Keratinocyte (primary cell): ENCODE measurements at regions not wholly inside any gene's neighbourhood (a gene's known extent, or its start where the extent isn't known, plus 50 kb on each side); places are given as distances from the start of the nearest gene placed in this dataset.

Experiments
- DNase-seq: peaks from one replicate; pipeline ENCODE4 v3.0.0-alpha.2; 2011; ENCODE audit warnings: low read depth, missing footprints, low spot score
- FAIRE-seq: peaks from 2 replicates; lab custom pipeline; 2011; peaks lifted over from hg19 to GRCh38; lab: Jason Lieb, UNC
- H2AFZ ChIP-seq: 2 replicates; pipeline ENCODE4 v1.6.0; 2012; ENCODE audit warnings: low read length, control low read depth, inconsistent platforms; ENCODE audit not compliant: control insufficient read depth
- H3K27ac ChIP-seq: 2 replicates; pipeline ENCODE4 v1.5.1; 2011; ENCODE audit warnings: low read length; ENCODE audit not compliant: control insufficient read depth, insufficient read depth
- H3K27me3 ChIP-seq: 3 replicates; pipeline ENCODE4 v1.6.0; 2011; ENCODE audit warnings: low read length; ENCODE audit not compliant: control insufficient read depth, insufficient read depth; ENCODE audit errors: extremely low read depth
- H3K36me3 ChIP-seq, 2 experiments: 2 replicates in 1 of 2; 3 replicates in 1 of 2; pipeline ENCODE4 v1.5.1; 2011; ENCODE audit warnings: low read length in 2 of 2, mild to moderate bottlenecking in 1 of 2; ENCODE audit not compliant: control insufficient read depth in 2 of 2, insufficient read depth in 2 of 2; ENCODE audit errors: extremely low read depth in 1 of 2
- H3K4me1 ChIP-seq: 3 replicates; pipeline ENCODE4 v1.5.1; 2011; ENCODE audit warnings: low read length; ENCODE audit not compliant: control insufficient read depth, insufficient read depth; ENCODE audit errors: extremely low read depth
- H3K4me2 ChIP-seq: 3 replicates; pipeline ENCODE4 v1.6.0; 2011; ENCODE audit warnings: low read depth, low read length; ENCODE audit not compliant: control insufficient read depth, insufficient read depth; ENCODE audit errors: extremely low read depth
- H3K4me3 ChIP-seq, 3 experiments: fragments of 200-600 bp in 1 of 3; sonication (generic) in 1 of 3; 2 replicates in 2 of 3; 3 replicates in 1 of 3; pipeline ENCODE4 v1.5.1; 2011 to 2016; ENCODE audit warnings: low read length in 3 of 3, mild to moderate bottlenecking in 3 of 3, control low read depth in 2 of 3, inconsistent platforms in 1 of 3, low read depth in 1 of 3, mixed read lengths in 1 of 3, mixed run types in 1 of 3, moderate library complexity in 1 of 3; ENCODE audit not compliant: control insufficient read depth in 2 of 3, insufficient read depth in 2 of 3; ENCODE audit errors: extremely low read depth in 1 of 3
- H3K79me2 ChIP-seq: 2 replicates; pipeline ENCODE4 v1.6.0; 2012; ENCODE audit warnings: low read length; ENCODE audit not compliant: control insufficient read depth, insufficient read depth
- H3K9ac ChIP-seq: 3 replicates; pipeline ENCODE4 v1.6.0; 2011; ENCODE audit warnings: low read length; ENCODE audit not compliant: control insufficient read depth, insufficient read depth; ENCODE audit errors: extremely low read depth
- H3K9me1 ChIP-seq: 3 replicates; pipeline ENCODE4 v1.6.0; 2011; ENCODE audit warnings: low read length; ENCODE audit not compliant: control insufficient read depth, insufficient read depth; ENCODE audit errors: extremely low read depth
- H3K9me3 ChIP-seq: 2 replicates; pipeline ENCODE4 v1.5.1; 2012; ENCODE audit warnings: low read depth, low read length; ENCODE audit not compliant: control insufficient read depth
- H4K20me1 ChIP-seq: 3 replicates; pipeline ENCODE4 v1.6.0; 2011; ENCODE audit warnings: low read length; ENCODE audit not compliant: control insufficient read depth, insufficient read depth; ENCODE audit errors: extremely low read depth
- EZH2 ChIP-seq: IDR thresholded peaks from one replicate; pipeline ENCODE4 v1.6.1; 2012; ENCODE audit warnings: inconsistent platforms, mild to moderate bottlenecking, low read length, moderate library complexity
- dilution Hi-C: fragments of 300-500 bp; cut with MboI; formaldehyde crosslinking; loops from one replicate; pipeline ENCODE4 v1.7.0; 2020; ENCODE audit warnings: low sequenced_read_pairs; ENCODE audit not compliant: extremely low pct_ligation_motif_present
- TF ChIP-seq, protein P1 (sequence below), 3 experiments: IDR thresholded peaks in 1 of 3; conservative IDR thresholded peaks in 1 of 3; optimal IDR thresholded peaks in 1 of 3; 2 replicates in 2 of 3; 3 replicates in 1 of 3; pipeline versions ENCODE3 to v1.5.1; 2011; ENCODE audit warnings: low read length in 3 of 3, mild to moderate bottlenecking in 3 of 3, moderate library complexity in 2 of 3, control low read depth in 1 of 3, inconsistent platforms in 1 of 3; ENCODE audit not compliant: insufficient read depth in 2 of 3; ENCODE audit errors: extremely low read depth in 1 of 3

DNA sequence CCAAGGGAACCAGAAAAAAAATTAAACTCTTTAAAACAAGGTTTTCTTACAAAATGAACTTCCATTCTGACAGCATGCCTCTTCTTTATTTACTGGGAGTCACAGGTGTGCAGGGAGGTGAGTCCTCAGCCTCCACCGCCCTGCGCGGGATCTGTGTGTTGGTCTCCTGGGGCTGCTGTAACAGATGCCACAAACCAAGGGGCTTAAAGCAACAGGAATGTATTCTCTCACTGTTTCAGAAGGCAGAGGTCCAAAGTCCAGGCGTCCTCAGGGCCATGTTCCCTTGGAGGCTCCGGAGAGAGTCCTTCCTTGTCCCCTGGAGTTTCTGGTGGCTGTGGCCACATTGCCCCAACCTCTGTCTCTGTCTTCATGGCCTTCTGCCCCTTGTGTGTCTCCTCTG is 123.6 kb upstream of the C1orf174 start:
- no peak overlapping the region for H3K4me2 ChIP-seq
- no peak overlapping the region for H3K27ac ChIP-seq
- H3K36me3 ChIP-seq: no peaks in the 10 kb centered on the region
- FAIRE-seq (no peak), DNase-seq (no peak)
- dilution Hi-C loops: no loop called here
- no peaks in the 10 kb centered on the region for H3K9me1 ChIP-seq
- H2AFZ ChIP-seq: no peak overlapping the region
- H4K20me1 ChIP-seq: no peaks in the 10 kb centered on the region
- H3K4me3 ChIP-seq: no peak overlapping the region
- H3K79me2 ChIP-seq: no peaks in the 10 kb centered on the region
- no peaks in the 10 kb centered on the region for H3K4me1 ChIP-seq
- no peaks in the 10 kb centered on the region for H3K27me3 ChIP-seq
- no peak for TF ChIP-seq EZH2
- TF ChIP-seq, protein P1, sequence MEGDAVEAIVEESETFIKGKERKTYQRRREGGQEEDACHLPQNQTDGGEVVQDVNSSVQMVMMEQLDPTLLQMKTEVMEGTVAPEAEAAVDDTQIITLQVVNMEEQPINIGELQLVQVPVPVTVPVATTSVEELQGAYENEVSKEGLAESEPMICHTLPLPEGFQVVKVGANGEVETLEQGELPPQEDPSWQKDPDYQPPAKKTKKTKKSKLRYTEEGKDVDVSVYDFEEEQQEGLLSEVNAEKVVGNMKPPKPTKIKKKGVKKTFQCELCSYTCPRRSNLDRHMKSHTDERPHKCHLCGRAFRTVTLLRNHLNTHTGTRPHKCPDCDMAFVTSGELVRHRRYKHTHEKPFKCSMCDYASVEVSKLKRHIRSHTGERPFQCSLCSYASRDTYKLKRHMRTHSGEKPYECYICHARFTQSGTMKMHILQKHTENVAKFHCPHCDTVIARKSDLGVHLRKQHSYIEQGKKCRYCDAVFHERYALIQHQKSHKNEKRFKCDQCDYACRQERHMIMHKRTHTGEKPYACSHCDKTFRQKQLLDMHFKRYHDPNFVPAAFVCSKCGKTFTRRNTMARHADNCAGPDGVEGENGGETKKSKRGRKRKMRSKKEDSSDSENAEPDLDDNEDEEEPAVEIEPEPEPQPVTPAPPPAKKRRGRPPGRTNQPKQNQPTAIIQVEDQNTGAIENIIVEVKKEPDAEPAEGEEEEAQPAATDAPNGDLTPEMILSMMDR (optimal IDR thresholded peaks at IDR 0.05 in 1 of 3, IDR thresholded peaks at IDR 0.05 in 1 of 3, conservative IDR thresholded peaks at IDR 0.05 in 1 of 3; ENCODE audit: extremely low read depth in 1 of 3, insufficient read depth in 2 of 3, low read length in 3 of 3): no peak
- H3K9me3 ChIP-seq: peaks cover 5% of the 10 kb centered on the region
- H3K9ac ChIP-seq: no peak overlapping the region

GRCh38 chr1:4024811-4025210 is 124.7 kb upstream of the C1orf174 start:
- TF ChIP-seq EZH2: no peak
- TF ChIP-seq, protein P1 (optimal IDR thresholded peaks at IDR 0.05 in 1 of 3, IDR thresholded peaks at IDR 0.05 in 1 of 3, conservative IDR thresholded peaks at IDR 0.05 in 1 of 3; ENCODE audit: extremely low read depth in 1 of 3, insufficient read depth in 2 of 3, low read length in 3 of 3): no peak
- Histone ChIP-seq H3K27ac (no peak overlapping the region), H3K4me3 (no peak overlapping the region), H3K9me1 (no peaks in the 10 kb centered on the region), H4K20me1 (no peaks in the 10 kb centered on the region), H3K36me3 (no peaks in the 10 kb centered on the region), H2AFZ (no peak overlapping the region), H3K9me3 (peaks cover 2% of the 10 kb centered on the region), H3K27me3 (no peaks in the 10 kb centered on the region), H3K79me2 (no peaks in the 10 kb centered on the region), H3K9ac (no peak overlapping the region), H3K4me1 (no peaks in the 10 kb centered on the region), H3K4me2 (no peak overlapping the region)
- DNase-seq (no peak), FAIRE-seq (no peak)
- dilution Hi-C loops: no loop called here
